ENCODE measurements at regions not wholly inside any gene's neighbourhood (a gene's known extent, or its start where the extent isn't known, plus 50 kb on each side); places are given as distances from the start of the nearest gene placed in this dataset.

DNA sequence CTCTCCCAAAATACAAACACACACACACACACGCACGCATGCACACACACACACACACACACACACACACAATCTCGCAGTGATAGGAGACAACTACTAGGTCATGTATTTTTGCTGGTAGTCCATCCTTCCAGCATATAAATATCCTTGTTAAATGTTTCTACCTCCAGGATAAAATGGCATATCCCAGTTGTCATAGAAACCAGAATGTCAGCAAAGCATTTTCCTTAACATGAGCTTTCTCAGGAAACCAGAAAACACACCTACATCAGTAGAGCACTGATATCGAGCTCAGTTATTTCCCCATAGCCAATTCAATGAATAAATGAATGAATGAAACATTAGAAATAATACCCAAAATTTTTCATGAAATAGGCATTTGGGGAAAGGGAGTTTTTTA, 115.7 kb downstream of the PWWP3B start:
- TF ChIP-seq HDAC2 (CRISPR knock-in tag; IDR thresholded peaks at IDR 0.05) (no peak), ATF7 (IDR thresholded peaks at IDR 0.05) (no peak), ATF7 (CRISPR knock-in tag; IDR thresholded peaks at IDR 0.05) (no peak), SNAPC5 (CRISPR knock-in tag; IDR thresholded peaks at IDR 0.05; ENCODE audit: borderline replicate concordance) (no peak), USF2 (IDR thresholded peaks at IDR 0.05; ENCODE audit: low read depth, low read length) (no peak), USF2 (CRISPR knock-in tag; IDR thresholded peaks at IDR 0.05; ENCODE audit: borderline replicate concordance) (no peak), ZFP37 (CRISPR knock-in tag; IDR thresholded peaks at IDR 0.05; ENCODE audit: borderline replicate concordance) (no peak), POLR2AphosphoS5 (IDR thresholded peaks at IDR 0.05; ENCODE audit: low read depth, low read length) (no peak), TAF1 (CRISPR knock-in tag; IDR thresholded peaks at IDR 0.05) (no peak), HMG20B (CRISPR knock-in tag; conservative IDR thresholded peaks at IDR 0.05) (no peak), ZNF576 (CRISPR knock-in tag; IDR thresholded peaks at IDR 0.05) (no peak), FOXK1 (CRISPR knock-in tag; IDR thresholded peaks at IDR 0.05; ENCODE audit: borderline replicate concordance, low read depth) (no peak), EP300 (IDR thresholded peaks at IDR 0.05; ENCODE audit: low read depth in 2 of 2, low read length in 2 of 2) (no peak), EP300 (CRISPR knock-in tag; IDR thresholded peaks at IDR 0.05; ENCODE audit: borderline replicate concordance) (no peak)
- TF ChIP-seq, protein P1, sequence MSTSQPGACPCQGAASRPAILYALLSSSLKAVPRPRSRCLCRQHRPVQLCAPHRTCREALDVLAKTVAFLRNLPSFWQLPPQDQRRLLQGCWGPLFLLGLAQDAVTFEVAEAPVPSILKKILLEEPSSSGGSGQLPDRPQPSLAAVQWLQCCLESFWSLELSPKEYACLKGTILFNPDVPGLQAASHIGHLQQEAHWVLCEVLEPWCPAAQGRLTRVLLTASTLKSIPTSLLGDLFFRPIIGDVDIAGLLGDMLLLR (CRISPR knock-in tag; IDR thresholded peaks at IDR 0.05), result no peak
- TF ChIP-seq, protein P2, sequence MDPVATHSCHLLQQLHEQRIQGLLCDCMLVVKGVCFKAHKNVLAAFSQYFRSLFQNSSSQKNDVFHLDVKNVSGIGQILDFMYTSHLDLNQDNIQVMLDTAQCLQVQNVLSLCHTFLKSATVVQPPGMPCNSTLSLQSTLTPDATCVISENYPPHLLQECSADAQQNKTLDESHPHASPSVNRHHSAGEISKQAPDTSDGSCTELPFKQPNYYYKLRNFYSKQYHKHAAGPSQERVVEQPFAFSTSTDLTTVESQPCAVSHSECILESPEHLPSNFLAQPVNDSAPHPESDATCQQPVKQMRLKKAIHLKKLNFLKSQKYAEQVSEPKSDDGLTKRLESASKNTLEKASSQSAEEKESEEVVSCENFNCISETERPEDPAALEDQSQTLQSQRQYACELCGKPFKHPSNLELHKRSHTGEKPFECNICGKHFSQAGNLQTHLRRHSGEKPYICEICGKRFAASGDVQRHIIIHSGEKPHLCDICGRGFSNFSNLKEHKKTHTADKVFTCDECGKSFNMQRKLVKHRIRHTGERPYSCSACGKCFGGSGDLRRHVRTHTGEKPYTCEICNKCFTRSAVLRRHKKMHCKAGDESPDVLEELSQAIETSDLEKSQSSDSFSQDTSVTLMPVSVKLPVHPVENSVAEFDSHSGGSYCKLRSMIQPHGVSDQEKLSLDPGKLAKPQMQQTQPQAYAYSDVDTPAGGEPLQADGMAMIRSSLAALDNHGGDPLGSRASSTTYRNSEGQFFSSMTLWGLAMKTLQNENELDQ (CRISPR knock-in tag; IDR thresholded peaks at IDR 0.05; ENCODE audit: borderline replicate concordance), result no peak

All from HepG2 (cell line).